ENCODE measurements at regions not wholly inside any gene's neighbourhood (a gene's known extent, or its start where the extent isn't known, plus 50 kb on each side); places are given as distances from the start of the nearest gene placed in this dataset.

- no peaks in the 10 kb centered on the region for H3K27me3 ChIP-seq (replicated peaks in 1 of 4; ENCODE audit: control insufficient read depth in 3 of 4, extremely low read depth in 1 of 4, insufficient read depth in 3 of 4, low read length in 3 of 4)
- no peak overlapping the region for H3K18ac ChIP-seq (ENCODE audit: extremely low read depth, low read length)
- CTCF ChIA-PET (ENCODE audit: partially characterized antibody): interaction anchor here (0.7 kb wide), 1 partner anchor 468 kb away, joined by 3 read pairs; no protein-coding TSS in a partner anchor
- no peak overlapping the region for H2BK20ac ChIP-seq (ENCODE audit: low read length)
- no peak overlapping the region for H2BK15ac ChIP-seq (ENCODE audit: low read length)
- H3K4me1 ChIP-seq (replicated peaks in 1 of 4; ENCODE audit: control insufficient read depth in 3 of 4, insufficient read depth in 4 of 4, low read length in 3 of 4): no peaks in the 10 kb centered on the region
- POLR2A ChIA-PET (ENCODE audit: partially characterized antibody): no interaction called here
- no peak overlapping the region for H3K23ac ChIP-seq (ENCODE audit: insufficient read length)
- 89% methylated on average over 1 of the region's 1 CpG; no CpG with 5 or more reads in 1 of the 2 experiments for WGBS, 2 experiments (ENCODE audit: extremely low coverage in 1 of 2, insufficient coverage in 1 of 2, insufficient read length in 1 of 2, insufficient replicate concordance in 2 of 2, low coverage in 1 of 2, low lambda C conversion rate in 2 of 2, missing lambda C conversion rate in 1 of 2)
- no peak overlapping the region for H2BK12ac ChIP-seq (ENCODE audit: low read depth, low read length)
- no peak overlapping the region for H4K8ac ChIP-seq (ENCODE audit: extremely low read depth, insufficient read depth, low read length)
- H4K5ac ChIP-seq (ENCODE audit: insufficient read length, low read depth, low read length): no peak overlapping the region
- no peak for DNase-seq (ENCODE audit: low read depth in 1 of 2, low spot score in 2 of 2)
- no peak overlapping the region for H3K4me3 ChIP-seq (ENCODE audit: extremely low read depth in 1 of 4, insufficient read depth in 2 of 4, low read depth in 3 of 4, low read length in 4 of 4)
- no peak overlapping the region for H3K4ac ChIP-seq (replicated peaks; ENCODE audit: insufficient read length, low read depth, low read length)
- no peaks in the 10 kb centered on the region for H3K23me2 ChIP-seq (ENCODE audit: low read depth, low read length)
- no peaks in the 10 kb centered on the region for H3K36me3 ChIP-seq (ENCODE audit: control insufficient read depth in 2 of 4, insufficient read depth in 4 of 4, low read length in 3 of 4)
- no peak overlapping the region for H2BK120ac ChIP-seq (replicated peaks; ENCODE audit: low read depth, low read length)
- TF ChIP-seq ZNF274 (IDR thresholded peaks at IDR 0.05; ENCODE audit: borderline replicate concordance, extremely low read depth, low read length): no peak
- no peak for TF ChIP-seq POLR2AphosphoS5 (IDR thresholded peaks at IDR 0.05; ENCODE audit: low read depth, low read length)
- no peak overlapping the region for H3K56ac ChIP-seq (replicated peaks; ENCODE audit: insufficient read length, low read depth, low read length)
- no peaks in the 10 kb centered on the region for H3K79me1 ChIP-seq (ENCODE audit: low read depth, low read length)
- no peaks in the 10 kb centered on the region for H3K9me3 ChIP-seq (ENCODE audit: insufficient read depth in 2 of 2, low read depth in 1 of 2, low read length in 1 of 2)
- no peaks in the 10 kb centered on the region for H3K79me2 ChIP-seq (ENCODE audit: control insufficient read depth in 1 of 2, insufficient read depth in 2 of 2, low read length in 2 of 2)
- no peak overlapping the region for H3K4me2 ChIP-seq (ENCODE audit: insufficient read depth in 1 of 2, low read depth in 2 of 2, low read length in 2 of 2)
- no peaks in the 10 kb centered on the region for H4K20me1 ChIP-seq (replicated peaks in 1 of 2; ENCODE audit: control insufficient read depth in 1 of 2, insufficient read depth in 2 of 2, low read length in 2 of 2)
- no peak for FAIRE-seq
- H4K91ac ChIP-seq (replicated peaks; ENCODE audit: insufficient read length, low read length): no peak overlapping the region
- no peak overlapping the region for H3K14ac ChIP-seq (ENCODE audit: insufficient read length)
- no peak overlapping the region for H2AK5ac ChIP-seq (ENCODE audit: low read depth, low read length)
- no peak overlapping the region for H3K27ac ChIP-seq (ENCODE audit: low read depth, low read length)
- H3K9ac ChIP-seq (replicated peaks in 1 of 4; ENCODE audit: extremely low read depth in 1 of 4, low read depth in 3 of 4, low read length in 3 of 4): no peak overlapping the region
- no peak overlapping the region for H2AFZ ChIP-seq (ENCODE audit: low read length)
- no peak overlapping the region for H2BK5ac ChIP-seq (ENCODE audit: low read depth, low read length)
Measured at GRCh38 chr6:91045161-91045560, 458.3 kb upstream of the MAP3K7 start.

All from H1 (cell line).